ENCODE measurements at regions not wholly inside any gene's neighbourhood (a gene's known extent, or its start where the extent isn't known, plus 50 kb on each side); places are given as distances from the start of the nearest gene placed in this dataset.
"Not testable (repeated sequence)": the region's sequence is repeated elsewhere in the genome, so short reads cannot be mapped to it uniquely, and the experiment has no call there.

- TF ChIP-seq FOXK1 (CRISPR knock-in tag; IDR thresholded peaks at IDR 0.05; ENCODE audit: borderline replicate concordance, low read depth); SMC3 (IDR thresholded peaks at IDR 0.05; ENCODE audit: low read length); SRSF9 (IDR thresholded peaks at IDR 0.05; ENCODE audit: borderline replicate concordance, insufficient read depth, low read depth, low read length, poor library complexity, severe bottlenecking); EZH2 (conservative IDR thresholded peaks at IDR 0.05; ENCODE audit: low read depth, low read length); ZSCAN30 (CRISPR knock-in tag; IDR thresholded peaks at IDR 0.05); RXRB (CRISPR knock-in tag; IDR thresholded peaks at IDR 0.05; ENCODE audit: borderline replicate concordance); POLR2A (IDR thresholded peaks at IDR 0.05; ENCODE audit: insufficient read depth in 1 of 2, low read depth in 2 of 2, low read length in 2 of 2); ZNF558 (CRISPR knock-in tag; IDR thresholded peaks at IDR 0.05; ENCODE audit: borderline replicate concordance); BRD4 (CRISPR knock-in tag; IDR thresholded peaks at IDR 0.05): not testable (repeated sequence)
- TF ChIP-seq, protein P1, sequence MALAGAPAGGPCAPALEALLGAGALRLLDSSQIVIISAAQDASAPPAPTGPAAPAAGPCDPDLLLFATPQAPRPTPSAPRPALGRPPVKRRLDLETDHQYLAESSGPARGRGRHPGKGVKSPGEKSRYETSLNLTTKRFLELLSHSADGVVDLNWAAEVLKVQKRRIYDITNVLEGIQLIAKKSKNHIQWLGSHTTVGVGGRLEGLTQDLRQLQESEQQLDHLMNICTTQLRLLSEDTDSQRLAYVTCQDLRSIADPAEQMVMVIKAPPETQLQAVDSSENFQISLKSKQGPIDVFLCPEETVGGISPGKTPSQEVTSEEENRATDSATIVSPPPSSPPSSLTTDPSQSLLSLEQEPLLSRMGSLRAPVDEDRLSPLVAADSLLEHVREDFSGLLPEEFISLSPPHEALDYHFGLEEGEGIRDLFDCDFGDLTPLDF (CRISPR knock-in tag; IDR thresholded peaks at IDR 0.05): not testable (repeated sequence)
- TF ChIP-seq, protein P2, sequence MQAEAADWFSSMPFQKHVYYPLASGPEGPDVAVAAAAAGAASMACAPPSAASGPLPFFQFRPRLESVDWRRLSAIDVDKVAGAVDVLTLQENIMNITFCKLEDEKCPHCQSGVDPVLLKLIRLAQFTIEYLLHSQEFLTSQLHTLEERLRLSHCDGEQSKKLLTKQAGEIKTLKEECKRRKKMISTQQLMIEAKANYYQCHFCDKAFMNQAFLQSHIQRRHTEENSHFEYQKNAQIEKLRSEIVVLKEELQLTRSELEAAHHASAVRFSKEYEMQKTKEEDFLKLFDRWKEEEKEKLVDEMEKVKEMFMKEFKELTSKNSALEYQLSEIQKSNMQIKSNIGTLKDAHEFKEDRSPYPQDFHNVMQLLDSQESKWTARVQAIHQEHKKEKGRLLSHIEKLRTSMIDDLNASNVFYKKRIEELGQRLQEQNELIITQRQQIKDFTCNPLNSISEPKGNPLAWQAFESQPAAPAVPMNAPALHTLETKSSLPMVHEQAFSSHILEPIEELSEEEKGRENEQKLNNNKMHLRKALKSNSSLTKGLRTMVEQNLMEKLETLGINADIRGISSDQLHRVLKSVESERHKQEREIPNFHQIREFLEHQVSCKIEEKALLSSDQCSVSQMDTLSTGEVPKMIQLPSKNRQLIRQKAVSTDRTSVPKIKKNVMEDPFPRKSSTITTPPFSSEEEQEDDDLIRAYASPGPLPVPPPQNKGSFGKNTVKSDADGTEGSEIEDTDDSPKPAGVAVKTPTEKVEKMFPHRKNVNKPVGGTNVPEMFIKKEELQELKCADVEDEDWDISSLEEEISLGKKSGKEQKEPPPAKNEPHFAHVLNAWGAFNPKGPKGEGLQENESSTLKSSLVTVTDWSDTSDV (CRISPR knock-in tag; IDR thresholded peaks at IDR 0.05): not testable (repeated sequence)
Measured at GRCh38 chr3:166612761-166613160, 767.3 kb downstream of the ZBBX start.

All from HepG2 (cell line).